GM21390 (cell line): ENCODE measurements at regions not wholly inside any gene's neighbourhood (a gene's known extent, or its start where the extent isn't known, plus 50 kb on each side); places are given as distances from the start of the nearest gene placed in this dataset.

Experiments used
- ATAC-seq: cut with Tn5 transposase; IDR thresholded peaks from one replicate; pipeline ENCODE4 v1.9.1; 2021; ENCODE audit not compliant: unreplicated experiment

- ATAC-seq: no peak
Observed at GRCh38 chr4:19375136-19375804, 876.4 kb upstream of the SLIT2 start.

- no peak for ATAC-seq
Observed at GRCh38 chr4:19372390-19372789, 879.3 kb upstream of the SLIT2 start.

DNA sequence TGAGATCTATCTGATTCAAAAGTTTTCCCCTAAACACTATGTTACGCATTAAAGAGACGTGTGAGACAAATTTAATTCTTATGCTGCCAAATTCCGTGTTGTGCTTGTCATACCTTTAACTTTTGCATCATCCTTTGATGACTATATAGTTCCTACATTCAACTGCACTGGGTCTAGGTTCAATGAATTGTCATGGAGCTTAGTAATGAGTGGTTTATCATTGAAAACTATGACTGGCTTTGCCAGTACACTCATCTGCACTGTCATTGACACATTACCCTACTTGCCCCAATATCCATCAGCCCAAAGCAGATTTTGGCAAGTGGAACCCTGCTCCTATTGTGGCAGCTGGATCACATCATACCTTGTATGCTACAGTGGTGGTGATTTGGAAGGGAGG lies 882.9 kb upstream of the SLIT2 start:
- ATAC-seq: no peak

- no peak for ATAC-seq
Observed at GRCh38 chr4:19366916-19367315, 884.8 kb upstream of the SLIT2 start.

- no peak for ATAC-seq
Observed at GRCh38 chr4:19358015-19358414, 893.7 kb upstream of the SLIT2 start.

DNA sequence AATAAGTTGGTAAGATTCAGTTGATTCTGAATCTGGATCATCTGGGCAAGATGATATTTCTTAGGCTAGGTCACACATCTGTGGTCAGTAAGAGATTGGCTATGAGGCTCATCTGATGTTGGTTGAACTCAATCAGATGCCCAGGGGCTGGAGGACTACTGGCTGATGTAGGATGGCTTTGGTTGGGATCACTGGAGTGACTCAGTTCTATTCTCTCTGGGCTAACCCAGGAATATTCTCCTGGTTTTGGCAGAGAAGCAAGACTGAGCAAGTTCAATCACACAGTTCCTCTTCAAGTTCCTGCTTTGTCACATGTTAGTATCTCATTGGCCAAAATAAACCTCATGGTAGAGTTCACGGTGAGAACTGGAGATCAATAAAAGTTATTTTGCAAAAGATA lies 902.3 kb upstream of the SLIT2 start:
- no peak for ATAC-seq

GRCh38 chr4:19348746-19349145 lies 903.0 kb upstream of the SLIT2 start:
- no peak for ATAC-seq

DNA sequence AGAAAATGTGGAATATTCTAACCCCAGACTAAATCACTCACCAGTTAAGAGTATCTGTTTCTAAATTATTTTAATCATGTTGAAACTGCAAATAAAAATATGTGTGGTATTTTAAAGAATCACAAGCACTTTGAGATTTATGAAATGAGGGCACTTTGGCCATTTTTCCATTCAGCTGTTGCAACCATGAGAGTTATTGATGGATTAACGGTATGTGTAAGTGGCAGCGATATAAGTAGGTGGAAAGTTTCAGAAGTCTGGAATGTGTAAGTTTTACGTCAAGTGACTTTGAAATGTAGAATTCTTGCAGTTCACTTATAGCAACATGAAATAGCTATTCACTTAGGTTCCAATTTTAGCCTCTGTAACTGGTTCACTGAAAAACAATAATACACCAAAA lies 905.1 kb upstream of the SLIT2 start:
- no peak for ATAC-seq

- no peak for ATAC-seq
Observed at GRCh38 chr4:19329631-19330030, 922.1 kb upstream of the SLIT2 start.

GRCh38 chr4:19329077-19329476 lies 922.6 kb upstream of the SLIT2 start:
- no peak for ATAC-seq

DNA sequence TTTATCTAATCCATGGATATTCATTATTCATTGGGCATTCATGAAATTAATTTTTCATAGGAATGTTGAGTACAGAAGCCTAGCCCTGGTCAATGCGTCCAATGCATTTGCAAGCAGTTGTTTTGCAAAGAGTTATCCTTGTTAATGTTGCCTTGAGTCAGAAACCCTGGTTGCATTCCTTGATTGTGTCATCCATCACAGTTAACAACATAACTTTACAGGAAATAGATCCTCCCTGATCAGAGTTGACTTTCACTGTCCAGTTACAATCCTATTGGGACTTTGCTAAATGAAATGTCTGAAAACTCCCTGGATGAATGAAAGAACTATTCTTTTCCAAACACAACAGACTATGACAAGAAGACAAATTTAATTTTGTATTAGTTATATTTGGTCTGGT lies 924.3 kb upstream of the SLIT2 start:
- ATAC-seq: no peak

- no peak for ATAC-seq
Observed at GRCh38 chr4:19324184-19324583, 927.5 kb upstream of the SLIT2 start.

GRCh38 chr4:19319607-19320006 lies 932.1 kb upstream of the SLIT2 start:
- ATAC-seq: no peak

GRCh38 chr4:19317377-19317776 lies 934.3 kb upstream of the SLIT2 start:
- no peak for ATAC-seq

- ATAC-seq: no peak
Observed at GRCh38 chr4:19314116-19314515, 937.6 kb upstream of the SLIT2 start.

DNA sequence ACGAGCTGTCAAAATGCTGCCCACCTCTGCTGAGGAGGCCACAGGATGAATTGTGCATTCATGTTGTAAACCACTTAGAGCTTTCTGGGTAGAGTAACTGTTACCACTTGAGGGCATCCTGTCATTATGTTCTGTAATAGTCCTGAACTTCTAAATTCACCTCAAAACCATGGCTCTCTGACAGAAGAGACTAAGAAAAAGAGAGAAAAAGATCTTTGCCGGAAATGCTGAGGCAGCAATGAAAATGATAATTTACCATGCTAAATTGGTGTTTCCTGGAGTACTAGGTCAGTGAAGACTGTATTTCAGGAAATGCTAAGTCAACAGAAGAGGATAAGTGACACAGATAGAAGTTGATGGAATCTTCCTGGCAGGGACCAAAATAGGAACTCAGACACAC lies 942.3 kb upstream of the SLIT2 start:
- ATAC-seq: no peak

DNA sequence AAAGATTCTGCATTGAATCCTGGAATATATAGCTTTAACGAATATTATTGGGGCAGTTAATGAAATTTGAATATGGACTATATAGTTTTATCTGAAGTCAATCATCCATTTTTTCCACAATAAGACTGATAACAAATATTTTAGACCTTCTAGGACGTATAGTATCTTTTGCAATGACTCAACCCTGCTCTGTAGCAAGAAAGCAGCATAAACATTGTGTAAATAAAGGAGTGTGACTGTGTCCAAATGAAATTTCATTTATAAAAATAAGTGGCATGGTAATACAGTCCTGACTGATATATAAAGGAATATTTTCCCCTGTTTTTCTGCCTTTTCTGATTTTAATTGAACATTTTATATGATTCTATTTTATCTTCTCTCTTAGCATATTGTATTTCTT lies 947.7 kb upstream of the SLIT2 start:
- ATAC-seq: no peak

GRCh38 chr4:19301527-19301926 lies 950.2 kb upstream of the SLIT2 start:
- ATAC-seq: no peak

DNA sequence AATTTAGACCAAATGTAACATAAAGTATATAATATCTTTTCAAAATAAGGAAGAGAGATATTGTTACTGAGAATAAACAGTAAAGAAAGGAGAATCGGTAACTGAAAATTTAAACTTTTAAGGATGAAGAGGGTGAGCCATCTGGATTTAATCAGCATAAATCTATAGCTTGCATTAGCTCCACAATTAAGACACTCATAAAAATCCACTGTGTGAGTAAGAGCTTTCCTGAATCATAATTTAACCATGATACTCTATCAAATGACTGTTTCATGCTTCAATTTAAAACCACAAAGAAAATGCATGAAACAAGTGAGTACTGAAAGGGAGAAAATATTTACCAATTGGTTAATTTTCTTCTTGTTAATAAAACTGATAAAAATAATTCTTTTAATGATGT lies 951.5 kb upstream of the SLIT2 start:
- no peak for ATAC-seq

DNA sequence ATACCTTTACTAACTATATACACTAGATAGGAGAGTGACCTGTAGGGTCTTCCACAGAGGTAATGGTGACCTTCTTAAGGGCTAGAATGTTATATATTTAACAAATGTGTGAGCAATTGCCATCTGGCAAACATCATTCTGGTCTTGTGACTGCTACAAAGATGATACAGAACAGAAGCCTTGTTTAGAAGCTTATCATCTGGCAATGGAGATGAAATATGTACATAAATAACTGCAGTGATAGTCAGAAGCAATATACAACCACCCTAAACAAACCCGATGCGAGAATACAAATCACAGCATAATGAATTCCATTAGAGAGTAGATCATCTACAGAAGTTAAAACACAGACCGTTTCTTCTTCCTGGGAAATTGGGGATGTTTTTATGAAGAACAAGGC lies 952.7 kb upstream of the SLIT2 start:
- no peak for ATAC-seq

- no peak for ATAC-seq
Observed at GRCh38 chr4:19293781-19294180, 957.9 kb upstream of the SLIT2 start.

DNA sequence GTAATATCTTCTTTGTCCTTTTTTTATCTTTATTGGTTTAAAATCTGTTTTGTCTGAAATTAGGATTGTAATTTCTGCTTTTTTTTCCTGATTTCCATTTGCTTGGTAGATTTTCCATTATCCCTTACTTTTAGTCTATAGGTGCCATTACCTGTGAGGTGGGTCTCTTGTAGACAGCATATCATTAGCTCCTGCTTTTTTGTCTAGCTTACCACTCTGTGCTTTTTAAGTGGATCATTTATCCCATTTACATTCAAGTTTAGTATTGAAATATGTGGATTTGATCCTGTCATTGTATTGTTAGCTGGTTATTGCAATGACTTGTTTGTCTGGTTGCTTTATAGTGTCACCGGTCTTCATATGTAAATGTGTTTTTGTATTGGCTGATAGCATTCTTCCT lies 958.6 kb upstream of the SLIT2 start:
- no peak for ATAC-seq

DNA sequence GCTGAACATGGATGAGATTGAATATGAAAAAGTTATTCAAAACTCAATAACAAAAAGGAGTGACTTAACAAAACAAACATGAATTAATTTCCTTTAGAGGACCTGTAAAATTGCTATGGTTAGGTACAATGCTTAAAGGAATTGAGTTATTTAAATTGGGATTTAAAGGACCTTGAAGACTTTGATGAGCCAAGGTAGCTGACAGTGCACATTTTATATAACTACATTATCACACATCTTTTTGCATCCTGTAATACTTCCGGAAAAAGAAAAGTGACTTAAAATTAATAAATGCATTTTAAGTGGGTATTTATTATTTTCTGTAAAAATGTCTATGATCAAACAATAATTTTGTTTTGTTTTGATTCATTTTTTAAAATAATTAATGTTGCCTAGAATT lies 964.8 kb upstream of the SLIT2 start:
- ATAC-seq: no peak

DNA sequence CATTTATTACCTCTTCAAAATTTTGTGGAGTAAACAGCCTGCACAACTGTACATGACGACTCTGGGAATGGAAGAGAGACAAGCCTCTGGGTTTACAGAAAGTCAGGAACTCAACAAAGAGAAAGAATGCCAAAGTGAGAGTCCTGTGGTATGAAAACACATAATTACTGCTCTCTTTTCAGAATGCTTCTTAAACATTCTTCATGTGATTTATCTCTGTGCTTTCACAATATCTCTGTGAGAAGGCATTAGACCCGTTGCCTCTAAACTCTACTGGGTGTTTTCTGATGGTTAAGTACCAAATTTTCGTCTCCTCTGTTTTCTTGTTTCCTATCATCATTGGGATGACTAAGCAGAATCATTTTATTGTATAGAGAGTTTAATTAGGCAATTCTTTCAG lies 966.6 kb upstream of the SLIT2 start:
- ATAC-seq: no peak
